ENCODE measurements at regions not wholly inside any gene's neighbourhood (a gene's known extent, or its start where the extent isn't known, plus 50 kb on each side); places are given as distances from the start of the nearest gene placed in this dataset.

DNA sequence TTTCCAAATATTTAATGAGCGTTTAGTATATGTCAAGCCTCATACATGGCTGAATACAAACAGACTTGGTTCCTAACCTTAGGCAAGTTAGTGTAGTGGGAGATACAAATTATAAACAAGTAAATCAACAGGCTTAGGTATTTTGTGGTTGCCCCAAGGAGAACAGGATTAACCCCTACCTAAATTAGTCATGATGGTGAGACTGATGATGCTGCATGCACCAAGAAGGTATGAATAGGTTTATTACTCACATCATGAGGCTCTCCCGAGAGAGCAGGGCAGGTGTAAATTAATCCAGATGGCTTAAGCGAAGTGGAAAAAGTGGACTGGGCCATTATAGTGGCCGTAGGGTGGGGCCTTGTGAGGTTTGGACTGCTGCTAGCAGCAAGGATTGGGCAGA, 118.1 kb upstream of the GCFC2 start:
- TF ChIP-seq ZNF219 (CRISPR knock-in tag; IDR thresholded peaks at IDR 0.05; ENCODE audit: borderline replicate concordance) = no peak
- TF ChIP-seq, protein P1, sequence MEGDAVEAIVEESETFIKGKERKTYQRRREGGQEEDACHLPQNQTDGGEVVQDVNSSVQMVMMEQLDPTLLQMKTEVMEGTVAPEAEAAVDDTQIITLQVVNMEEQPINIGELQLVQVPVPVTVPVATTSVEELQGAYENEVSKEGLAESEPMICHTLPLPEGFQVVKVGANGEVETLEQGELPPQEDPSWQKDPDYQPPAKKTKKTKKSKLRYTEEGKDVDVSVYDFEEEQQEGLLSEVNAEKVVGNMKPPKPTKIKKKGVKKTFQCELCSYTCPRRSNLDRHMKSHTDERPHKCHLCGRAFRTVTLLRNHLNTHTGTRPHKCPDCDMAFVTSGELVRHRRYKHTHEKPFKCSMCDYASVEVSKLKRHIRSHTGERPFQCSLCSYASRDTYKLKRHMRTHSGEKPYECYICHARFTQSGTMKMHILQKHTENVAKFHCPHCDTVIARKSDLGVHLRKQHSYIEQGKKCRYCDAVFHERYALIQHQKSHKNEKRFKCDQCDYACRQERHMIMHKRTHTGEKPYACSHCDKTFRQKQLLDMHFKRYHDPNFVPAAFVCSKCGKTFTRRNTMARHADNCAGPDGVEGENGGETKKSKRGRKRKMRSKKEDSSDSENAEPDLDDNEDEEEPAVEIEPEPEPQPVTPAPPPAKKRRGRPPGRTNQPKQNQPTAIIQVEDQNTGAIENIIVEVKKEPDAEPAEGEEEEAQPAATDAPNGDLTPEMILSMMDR (IDR thresholded peaks at IDR 0.05) = no peak
- TF ChIP-seq, protein P2, sequence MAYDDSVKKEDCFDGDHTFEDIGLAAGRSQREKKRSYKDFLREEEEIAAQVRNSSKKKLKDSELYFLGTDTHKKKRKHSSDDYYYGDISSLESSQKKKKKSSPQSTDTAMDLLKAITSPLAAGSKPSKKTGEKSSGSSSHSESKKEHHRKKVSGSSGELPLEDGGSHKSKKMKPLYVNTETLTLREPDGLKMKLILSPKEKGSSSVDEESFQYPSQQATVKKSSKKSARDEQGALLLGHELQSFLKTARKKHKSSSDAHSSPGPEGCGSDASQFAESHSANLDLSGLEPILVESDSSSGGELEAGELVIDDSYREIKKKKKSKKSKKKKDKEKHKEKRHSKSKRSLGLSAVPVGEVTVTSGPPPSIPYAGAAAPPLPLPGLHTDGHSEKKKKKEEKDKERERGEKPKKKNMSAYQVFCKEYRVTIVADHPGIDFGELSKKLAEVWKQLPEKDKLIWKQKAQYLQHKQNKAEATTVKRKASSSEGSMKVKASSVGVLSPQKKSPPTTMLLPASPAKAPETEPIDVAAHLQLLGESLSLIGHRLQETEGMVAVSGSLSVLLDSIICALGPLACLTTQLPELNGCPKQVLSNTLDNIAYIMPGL (CRISPR knock-in tag; IDR thresholded peaks at IDR 0.05) = no peak
- TF ChIP-seq, protein P3, sequence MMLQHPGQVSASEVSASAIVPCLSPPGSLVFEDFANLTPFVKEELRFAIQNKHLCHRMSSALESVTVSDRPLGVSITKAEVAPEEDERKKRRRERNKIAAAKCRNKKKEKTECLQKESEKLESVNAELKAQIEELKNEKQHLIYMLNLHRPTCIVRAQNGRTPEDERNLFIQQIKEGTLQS (CRISPR knock-in tag; conservative IDR thresholded peaks at IDR 0.05) = no peak
- TF ChIP-seq, protein P4, sequence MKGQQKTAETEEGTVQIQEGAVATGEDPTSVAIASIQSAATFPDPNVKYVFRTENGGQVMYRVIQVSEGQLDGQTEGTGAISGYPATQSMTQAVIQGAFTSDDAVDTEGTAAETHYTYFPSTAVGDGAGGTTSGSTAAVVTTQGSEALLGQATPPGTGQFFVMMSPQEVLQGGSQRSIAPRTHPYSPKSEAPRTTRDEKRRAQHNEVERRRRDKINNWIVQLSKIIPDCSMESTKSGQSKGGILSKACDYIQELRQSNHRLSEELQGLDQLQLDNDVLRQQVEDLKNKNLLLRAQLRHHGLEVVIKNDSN (CRISPR knock-in tag; IDR thresholded peaks at IDR 0.05) = no peak
- TF ChIP-seq, protein P5, sequence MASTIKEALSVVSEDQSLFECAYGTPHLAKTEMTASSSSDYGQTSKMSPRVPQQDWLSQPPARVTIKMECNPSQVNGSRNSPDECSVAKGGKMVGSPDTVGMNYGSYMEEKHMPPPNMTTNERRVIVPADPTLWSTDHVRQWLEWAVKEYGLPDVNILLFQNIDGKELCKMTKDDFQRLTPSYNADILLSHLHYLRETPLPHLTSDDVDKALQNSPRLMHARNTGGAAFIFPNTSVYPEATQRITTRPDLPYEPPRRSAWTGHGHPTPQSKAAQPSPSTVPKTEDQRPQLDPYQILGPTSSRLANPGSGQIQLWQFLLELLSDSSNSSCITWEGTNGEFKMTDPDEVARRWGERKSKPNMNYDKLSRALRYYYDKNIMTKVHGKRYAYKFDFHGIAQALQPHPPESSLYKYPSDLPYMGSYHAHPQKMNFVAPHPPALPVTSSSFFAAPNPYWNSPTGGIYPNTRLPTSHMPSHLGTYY (CRISPR knock-in tag; IDR thresholded peaks at IDR 0.05) = no peak
